IMR-90 (cell line): ENCODE measurements at regions not wholly inside any gene's neighbourhood (a gene's known extent, or its start where the extent isn't known, plus 50 kb on each side); places are given as distances from the start of the nearest gene placed in this dataset.

ENCODE experiments used
- ATAC-seq: fragments of 200-7000 bp; cut with Tn5 transposase; 2 replicates; pipeline ENCODE4 v1.9.1; 2020; ENCODE audit warnings: low read depth, mild to moderate bottlenecking, moderate library complexity
- BruUV-seq: library from RNA; stranded (reverse); fragments of 400-500 nt; replicated peaks from 2 replicates; lab custom pipeline; 2021; lab: Mats Ljungman, UMichigan
- CTCF ChIA-PET: fragments of 300-600 bp; formaldehyde crosslinking; extraction: SDS; loops from one replicate; lab custom pipeline; 2021; ENCODE audit warnings: antibody characterized with exemption; lab: Yijun Ruan, JAX
- POLR2A ChIA-PET: fragments of 300-600 bp; sonication (Branson Sonifier 250); formaldehyde crosslinking; loops from one replicate; lab custom pipeline; 2022; ENCODE audit warnings: antibody characterized with exemption; ENCODE audit not compliant: unreplicated experiment; lab: Charles Lee
- DNase-seq: peaks from one replicate; pipeline ENCODE4 v3.0.0; 2013
- H2AFZ ChIP-seq: replicated peaks from 2 replicates; pipeline ENCODE3; 2013; ENCODE audit warnings: low read length, mild to moderate bottlenecking; ENCODE audit not compliant: poor library complexity
- H2AK5ac ChIP-seq: 2 replicates; pipeline ENCODE4 v1.6.1; 2013; ENCODE audit warnings: low read depth, low read length, inconsistent platforms
- H2AK9ac ChIP-seq: replicated peaks from 2 replicates; pipeline ENCODE3; 2013; ENCODE audit warnings: mild to moderate bottlenecking, low read depth, low read length, moderate library complexity; ENCODE audit not compliant: poor library complexity
- H2BK120ac ChIP-seq: 2 replicates; pipeline ENCODE4 v1.6.1; 2013; ENCODE audit warnings: low read depth, low read length, inconsistent platforms
- H2BK15ac ChIP-seq: 3 replicates; pipeline ENCODE4 v1.6.1; 2013; ENCODE audit warnings: low read depth, low read length, inconsistent platforms
- H2BK20ac ChIP-seq: 2 replicates; pipeline ENCODE4 v1.6.1; 2013; ENCODE audit warnings: low read depth, mild to moderate bottlenecking, inconsistent platforms, low read length, moderate library complexity
- H2BK5ac ChIP-seq: 2 replicates; pipeline ENCODE4 v1.6.1; 2013; ENCODE audit warnings: mild to moderate bottlenecking, low read depth, low read length, inconsistent platforms; ENCODE audit not compliant: poor library complexity, severe bottlenecking
- H3K14ac ChIP-seq: replicated peaks from 2 replicates; pipeline ENCODE4 v1.6.1; 2013; ENCODE audit warnings: low read depth, low read length, inconsistent platforms
- H3K18ac ChIP-seq: 2 replicates; pipeline ENCODE4 v1.6.1; 2013; ENCODE audit warnings: low read depth, low read length, control low read depth
- H3K23ac ChIP-seq: 2 replicates; pipeline ENCODE4 v1.6.1; 2013; ENCODE audit warnings: low read depth, low read length, inconsistent platforms
- H3K27ac ChIP-seq: 2 replicates; pipeline ENCODE4 v1.5.1; 2013; ENCODE audit warnings: mild to moderate bottlenecking, control low read depth, low read length; ENCODE audit not compliant: insufficient read depth
- H3K27me3 ChIP-seq: 2 replicates; pipeline ENCODE4 v1.6.1; 2013; ENCODE audit warnings: low read length; ENCODE audit not compliant: control insufficient read depth, insufficient read depth
- H3K36me3 ChIP-seq: 2 replicates; pipeline ENCODE4 v1.6.1; 2013; ENCODE audit warnings: low read length, mixed read lengths; ENCODE audit not compliant: control insufficient read depth, insufficient read depth
- H3K4ac ChIP-seq: 2 replicates; pipeline ENCODE4 v1.6.1; 2013; ENCODE audit warnings: low read depth, low read length, inconsistent platforms
- H3K4me1 ChIP-seq: 2 replicates; pipeline ENCODE4 v1.6.1; 2013; ENCODE audit warnings: low read length, mixed read lengths; ENCODE audit not compliant: control insufficient read depth, insufficient read depth
- H3K4me2 ChIP-seq: 2 replicates; pipeline ENCODE4 v1.6.1; 2013; ENCODE audit warnings: low read depth, mild to moderate bottlenecking, control low read depth, low read length, moderate library complexity
- H3K4me3 ChIP-seq: 2 replicates; pipeline ENCODE4 v1.5.1; 2013; ENCODE audit warnings: low read depth, mild to moderate bottlenecking, control low read depth, low read length, moderate library complexity; ENCODE audit not compliant: insufficient read depth
- H3K56ac ChIP-seq: 2 replicates; pipeline ENCODE4 v1.6.1; 2013; ENCODE audit warnings: low read length, inconsistent platforms; ENCODE audit not compliant: insufficient read depth; ENCODE audit errors: extremely low read depth
- H3K79me1 ChIP-seq, 2 experiments: 2 replicates each; pipeline ENCODE4 v1.6.1; 2013; ENCODE audit warnings: low read length in 2 of 2, inconsistent platforms in 1 of 2, low read depth in 1 of 2
- H3K9ac ChIP-seq: 2 replicates; pipeline ENCODE4 v1.6.1; 2013; ENCODE audit warnings: low read depth, low read length, control low read depth
- H3K9me1 ChIP-seq: 2 replicates; pipeline ENCODE4 v1.6.1; 2013; ENCODE audit warnings: low read length, inconsistent platforms; ENCODE audit not compliant: insufficient read depth
- H3K9me3 ChIP-seq: 2 replicates; pipeline ENCODE4 v1.6.1; 2013; ENCODE audit warnings: low read length; ENCODE audit not compliant: control insufficient read depth, insufficient read depth
- H4K20me1 ChIP-seq: 2 replicates; pipeline ENCODE4 v1.6.1; 2013; ENCODE audit warnings: low read length, inconsistent platforms; ENCODE audit not compliant: insufficient read depth
- H4K5ac ChIP-seq: 2 replicates; pipeline ENCODE4 v1.6.1; 2013; ENCODE audit warnings: mild to moderate bottlenecking, low read depth, low read length, control low read depth
- H4K8ac ChIP-seq, 2 experiments: 2 replicates each; pipeline ENCODE4 v1.6.1; 2013; ENCODE audit warnings: low read depth in 2 of 2, low read length in 2 of 2, control low read depth in 1 of 2, inconsistent platforms in 1 of 2
- H4K91ac ChIP-seq: 2 replicates; pipeline ENCODE4 v1.6.1; 2013; ENCODE audit warnings: low read depth, low read length, inconsistent platforms; ENCODE audit not compliant: insufficient read depth
- BHLHE40 ChIP-seq: fragments of 150-350 bp; IDR thresholded peaks from 2 replicates; pipeline ENCODE4 v1.6.1; 2016; ENCODE audit warnings: mild to moderate bottlenecking, low read depth, low read length
- CEBPB ChIP-seq: IDR thresholded peaks from 2 replicates; pipeline ENCODE4 v1.6.1; 2012; ENCODE audit warnings: low read depth, low read length, improper control_type of control experiment
- MAFK ChIP-seq: IDR thresholded peaks from 2 replicates; pipeline ENCODE4 v1.6.1; 2012; ENCODE audit warnings: low read depth, low read length, improper control_type of control experiment
- MAZ ChIP-seq: IDR thresholded peaks from 2 replicates; pipeline ENCODE4 v1.6.1; 2012; ENCODE audit warnings: low read depth, mild to moderate bottlenecking, low read length, improper control_type of control experiment, moderate library complexity, borderline replicate concordance
- MXI1 ChIP-seq: IDR thresholded peaks from 2 replicates; pipeline ENCODE4 v1.6.1; 2012; ENCODE audit warnings: low read depth, mild to moderate bottlenecking, low read length, moderate library complexity, borderline replicate concordance
- NFE2L2 ChIP-seq: fragments of 150-350 bp; IDR thresholded peaks from 2 replicates; pipeline ENCODE4 v1.6.1; 2016; ENCODE audit warnings: low read depth, mild to moderate bottlenecking, low read length
- POLR2A ChIP-seq: IDR thresholded peaks from 2 replicates; pipeline ENCODE4 v1.6.1; 2012; ENCODE audit warnings: mild to moderate bottlenecking, low read depth, low read length
- RAD21 ChIP-seq: IDR thresholded peaks from 2 replicates; pipeline ENCODE4 v1.6.1; 2012; ENCODE audit warnings: low read length, improper control_type of control experiment
- RCOR1 ChIP-seq: IDR thresholded peaks from 2 replicates; pipeline ENCODE4 v1.6.1; 2012; ENCODE audit warnings: mild to moderate bottlenecking, low read length, improper control_type of control experiment; ENCODE audit not compliant: insufficient replicate concordance
- SMC3 ChIP-seq: fragments of 150-350 bp; IDR thresholded peaks from 2 replicates; pipeline ENCODE4 v1.6.1; 2016; ENCODE audit warnings: low read depth, mild to moderate bottlenecking, antibody characterized with exemption, low read length, moderate library complexity
- WGBS, 2 experiments: methylation state at CpG; one replicate each; pipeline versions ENCODE4 v1.1.5 to v1.1.7; 2013; ENCODE audit warnings: missing lambda C conversion rate in 2 of 2; ENCODE audit not compliant: insufficient read length in 1 of 2; ENCODE audit errors: extremely low coverage in 2 of 2; 5-methylcytosine and 5-hydroxymethylcytosine counted together
- dilution Hi-C: fragments of 300-500 bp; cut with HindIII; formaldehyde crosslinking; loops from one replicate; pipeline ENCODE4 v1.14.3; 2018; ENCODE audit warnings: low sequenced_read_pairs; ENCODE audit not compliant: unreplicated experiment
- in situ Hi-C: fragments of 300-500 bp; cut with MboI; formaldehyde crosslinking; loops from 3 replicates; pipeline ENCODE4 v1.14.3; 2019; ENCODE audit warnings: low sequenced_read_pairs, inconsistent platforms, mixed read lengths
- intact Hi-C: fragments of 100-400 bp; cut with micrococcal nuclease; formaldehyde crosslinking; loops from 2 replicates; pipeline ENCODE4 v1.10.0; 2022
- TF ChIP-seq, protein P1 (sequence below): conservative IDR thresholded peaks from 2 replicates; pipeline ENCODE4 v1.5.1; 2012; ENCODE audit warnings: mild to moderate bottlenecking, low read depth, low read length, improper control_type of control experiment
- TF ChIP-seq, protein P2 (sequence below): fragments of 150-350 bp; IDR thresholded peaks from 2 replicates; pipeline ENCODE4 v1.6.1; 2017; ENCODE audit warnings: mild to moderate bottlenecking, antibody characterized with exemption, low read length, low read depth

DNA sequence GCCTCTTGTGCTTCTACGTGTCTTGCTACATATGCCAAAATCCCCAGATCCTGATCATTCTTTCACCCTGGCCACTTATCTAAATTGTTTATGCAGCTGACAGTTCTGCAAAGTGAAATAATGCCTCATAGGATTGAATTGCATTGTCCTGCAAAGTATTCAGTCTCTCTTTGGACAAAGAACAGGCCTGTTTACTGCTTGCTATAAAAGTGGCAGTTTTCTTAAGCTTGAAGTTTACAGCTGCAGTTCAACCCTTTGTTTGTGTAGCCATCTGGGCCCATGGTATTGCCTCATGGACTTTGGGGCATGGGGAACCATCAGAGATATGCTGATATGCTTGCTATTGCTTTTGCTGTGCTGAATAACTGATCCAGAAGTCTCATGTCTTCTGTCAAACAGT is 523.2 kb downstream of the OTOL1 start:
- no peak overlapping the region for H2AFZ ChIP-seq
- H2BK5ac ChIP-seq, result no peak overlapping the region
- no peak for ATAC-seq
- H3K79me1 ChIP-seq, result no peaks in the 10 kb centered on the region
- H3K4me2 ChIP-seq, result no peak overlapping the region
- H2BK120ac ChIP-seq, result no peak overlapping the region
- no peak overlapping the region for H2AK5ac ChIP-seq
- no peak overlapping the region for H4K5ac ChIP-seq
- TF ChIP-seq SMC3, result no peak
- TF ChIP-seq CEBPB, result no peak
- TF ChIP-seq, protein P1, sequence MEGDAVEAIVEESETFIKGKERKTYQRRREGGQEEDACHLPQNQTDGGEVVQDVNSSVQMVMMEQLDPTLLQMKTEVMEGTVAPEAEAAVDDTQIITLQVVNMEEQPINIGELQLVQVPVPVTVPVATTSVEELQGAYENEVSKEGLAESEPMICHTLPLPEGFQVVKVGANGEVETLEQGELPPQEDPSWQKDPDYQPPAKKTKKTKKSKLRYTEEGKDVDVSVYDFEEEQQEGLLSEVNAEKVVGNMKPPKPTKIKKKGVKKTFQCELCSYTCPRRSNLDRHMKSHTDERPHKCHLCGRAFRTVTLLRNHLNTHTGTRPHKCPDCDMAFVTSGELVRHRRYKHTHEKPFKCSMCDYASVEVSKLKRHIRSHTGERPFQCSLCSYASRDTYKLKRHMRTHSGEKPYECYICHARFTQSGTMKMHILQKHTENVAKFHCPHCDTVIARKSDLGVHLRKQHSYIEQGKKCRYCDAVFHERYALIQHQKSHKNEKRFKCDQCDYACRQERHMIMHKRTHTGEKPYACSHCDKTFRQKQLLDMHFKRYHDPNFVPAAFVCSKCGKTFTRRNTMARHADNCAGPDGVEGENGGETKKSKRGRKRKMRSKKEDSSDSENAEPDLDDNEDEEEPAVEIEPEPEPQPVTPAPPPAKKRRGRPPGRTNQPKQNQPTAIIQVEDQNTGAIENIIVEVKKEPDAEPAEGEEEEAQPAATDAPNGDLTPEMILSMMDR, result no peak
- no peak for TF ChIP-seq NFE2L2
- TF ChIP-seq POLR2A, result no peak
- TF ChIP-seq MXI1, result no peak
- TF ChIP-seq BHLHE40, result no peak
- TF ChIP-seq RCOR1, result no peak
- TF ChIP-seq, protein P2, sequence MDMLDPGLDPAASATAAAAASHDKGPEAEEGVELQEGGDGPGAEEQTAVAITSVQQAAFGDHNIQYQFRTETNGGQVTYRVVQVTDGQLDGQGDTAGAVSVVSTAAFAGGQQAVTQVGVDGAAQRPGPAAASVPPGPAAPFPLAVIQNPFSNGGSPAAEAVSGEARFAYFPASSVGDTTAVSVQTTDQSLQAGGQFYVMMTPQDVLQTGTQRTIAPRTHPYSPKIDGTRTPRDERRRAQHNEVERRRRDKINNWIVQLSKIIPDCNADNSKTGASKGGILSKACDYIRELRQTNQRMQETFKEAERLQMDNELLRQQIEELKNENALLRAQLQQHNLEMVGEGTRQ, result no peak
- TF ChIP-seq MAFK, result no peak
- TF ChIP-seq MAZ, result no peak
- TF ChIP-seq RAD21, result no peak
- H3K9me3 ChIP-seq, result peaks cover 2% of the 10 kb centered on the region; the same call in 1 of the 2 replicates
- H3K23ac ChIP-seq, result no peak overlapping the region
- H3K56ac ChIP-seq, result no peak overlapping the region
- H3K27ac ChIP-seq, result no peak overlapping the region
- H4K20me1 ChIP-seq, result no peaks in the 10 kb centered on the region
- H3K14ac ChIP-seq, result no peak overlapping the region
- BruUV-seq, result no TSS peak
- no peak overlapping the region for H4K91ac ChIP-seq
- H3K36me3 ChIP-seq, result no peaks in the 10 kb centered on the region
- no peak overlapping the region for H4K8ac ChIP-seq
- no peaks in the 10 kb centered on the region for H3K9me1 ChIP-seq
- POLR2A ChIA-PET, result no interaction called here
- no peak overlapping the region for H3K4ac ChIP-seq
- no peak overlapping the region for H3K18ac ChIP-seq
- intact Hi-C loops (no loop called here), dilution Hi-C loops (no loop called here), in situ Hi-C loops (no loop called here)
- H3K9ac ChIP-seq, result no peak overlapping the region
- H2BK15ac ChIP-seq, result no peak overlapping the region
- no CpG with 5 or more reads among the region's 1 CpG for WGBS, 2 experiments
- H3K27me3 ChIP-seq, result no peaks in the 10 kb centered on the region
- H3K4me3 ChIP-seq, result no peak overlapping the region
- peak; percentile 13 for DNase-seq
- H2AK9ac ChIP-seq, result no peak overlapping the region
- no peak overlapping the region for H2BK20ac ChIP-seq
- H3K4me1 ChIP-seq, result no peaks in the 10 kb centered on the region
- CTCF ChIA-PET, result no interaction called here
